ENCODE measurements at regions not wholly inside any gene's neighbourhood (a gene's known extent, or its start where the extent isn't known, plus 50 kb on each side); places are given as distances from the start of the nearest gene placed in this dataset.
A peak's percentile ranks its signal among the peaks of the same experiment; 100 is the strongest.
"Not testable (repeated sequence)": the region's sequence is repeated elsewhere in the genome, so short reads cannot be mapped to it uniquely, and the experiment has no call there.

- no peak for DNase-seq
These were observed 153.9 kb upstream of the GORAB start for GRCh38 chr1:170377896-170378634.

- DNase-seq: no peak
These were observed 146.2 kb upstream of the GORAB start for GRCh38 chr1:170385750-170386149.

GRCh38 chr1:170388489-170388888, 143.5 kb upstream of the GORAB start:
- DNase-seq: no peak

GRCh38 chr1:170395149-170395548, 136.8 kb upstream of the GORAB start:
- DNase-seq: no peak

- DNase-seq: no peak
These were observed 134.9 kb upstream of the GORAB start for GRCh38 chr1:170397061-170397460.

GRCh38 chr1:170402476-170403311, 129.3 kb upstream of the GORAB start:
- no peak for DNase-seq

GRCh38 chr1:170407138-170407537, 124.8 kb upstream of the GORAB start:
- no peak for DNase-seq

- DNase-seq: no peak
These were observed 124.4 kb upstream of the GORAB start for GRCh38 chr1:170407581-170407980.

- no peak for DNase-seq
These were observed 121.4 kb upstream of the GORAB start for GRCh38 chr1:170410401-170411166.

- no peak for DNase-seq
These were observed 116.8 kb upstream of the GORAB start for GRCh38 chr1:170414989-170415709.

- DNase-seq: no peak
These were observed 116.1 kb upstream of the GORAB start for GRCh38 chr1:170415710-170416372.

- DNase-seq: no peak
These were observed 107.6 kb upstream of the GORAB start for GRCh38 chr1:170424346-170424745.

GRCh38 chr1:170426596-170426995, 105.4 kb upstream of the GORAB start:
- DNase-seq: no peak

- DNase-seq: peak; percentile 4
These were observed 105.0 kb upstream of the GORAB start for GRCh38 chr1:170427002-170427401.

- DNase-seq: no peak
These were observed 95.0 kb upstream of the GORAB start for GRCh38 chr1:170436928-170437327.

- no peak for DNase-seq
These were observed 86.9 kb upstream of the GORAB start for GRCh38 chr1:170445096-170445495.

- no peak for DNase-seq
These were observed 83.3 kb upstream of the GORAB start for GRCh38 chr1:170448661-170449158.

GRCh38 chr1:170457325-170458050, 74.5 kb upstream of the GORAB start:
- DNase-seq: not testable (repeated sequence)

- DNase-seq: no peak
These were observed 72.0 kb upstream of the GORAB start for GRCh38 chr1:170460001-170460400.

- DNase-seq: no peak
These were observed 71.4 kb upstream of the GORAB start for GRCh38 chr1:170460414-170461155.
